GM20431 (cell line): ENCODE measurements at regions not wholly inside any gene's neighbourhood (a gene's known extent, or its start where the extent isn't known, plus 50 kb on each side); places are given as distances from the start of the nearest gene placed in this dataset.

Source experiments
- in situ Hi-C: fragments of 300-500 bp; cut with MseI, MboI; formaldehyde crosslinking; loops from one replicate; pipeline ENCODE4 v1.15.0; 2020; ENCODE audit warnings: low sequenced_read_pairs; ENCODE audit not compliant: unreplicated experiment

- in situ Hi-C loops: no loop called here
Measured at GRCh38 chr2:57097855-57098254, 914.1 kb downstream of the CCDC85A start.

- in situ Hi-C loops: no loop called here
Measured at GRCh38 chr2:57100436-57100835, 916.6 kb downstream of the CCDC85A start.

GRCh38 chr2:57105694-57106093, 921.9 kb downstream of the CCDC85A start:
- in situ Hi-C loops: no loop called here

- in situ Hi-C loops: no loop called here
Measured at GRCh38 chr2:57107353-57107752, 923.6 kb downstream of the CCDC85A start.

- in situ Hi-C loops: no loop called here
Measured at GRCh38 chr2:57111531-57111930, 927.7 kb downstream of the CCDC85A start.

GRCh38 chr2:57119141-57119540, 927.5 kb upstream of the VRK2 start:
- in situ Hi-C loops: no loop called here

GRCh38 chr2:57126410-57126809, 920.2 kb upstream of the VRK2 start:
- in situ Hi-C loops: no loop called here

- in situ Hi-C loops: no loop called here
Measured at GRCh38 chr2:57139179-57139578, 907.4 kb upstream of the VRK2 start.

- in situ Hi-C loops: no loop called here
Measured at GRCh38 chr2:57141269-57141668, 905.3 kb upstream of the VRK2 start.

GRCh38 chr2:57146951-57147350, 899.7 kb upstream of the VRK2 start:
- in situ Hi-C loops: no loop called here

- in situ Hi-C loops: no loop called here
Measured at GRCh38 chr2:57156231-57156924, 890.2 kb upstream of the VRK2 start.

GRCh38 chr2:57160976-57161375, 885.6 kb upstream of the VRK2 start:
- in situ Hi-C loops: no loop called here

GRCh38 chr2:57177176-57177575, 869.4 kb upstream of the VRK2 start:
- in situ Hi-C loops: no loop called here

- in situ Hi-C loops: no loop called here
Measured at GRCh38 chr2:57180042-57180567, 866.5 kb upstream of the VRK2 start.

GRCh38 chr2:57180678-57181077, 865.9 kb upstream of the VRK2 start:
- in situ Hi-C loops: no loop called here

- in situ Hi-C loops: no loop called here
Measured at GRCh38 chr2:57181315-57182038, 865.1 kb upstream of the VRK2 start.

- in situ Hi-C loops: no loop called here
Measured at GRCh38 chr2:57182916-57183315, 863.7 kb upstream of the VRK2 start.

GRCh38 chr2:57185568-57185967, 861.0 kb upstream of the VRK2 start:
- in situ Hi-C loops: no loop called here

- in situ Hi-C loops: no loop called here
Measured at GRCh38 chr2:57190007-57190406, 856.6 kb upstream of the VRK2 start.

- in situ Hi-C loops: no loop called here
Measured at GRCh38 chr2:57199663-57200062, 846.9 kb upstream of the VRK2 start.

GRCh38 chr2:57204364-57204763, 842.2 kb upstream of the VRK2 start:
- in situ Hi-C loops: no loop called here

- in situ Hi-C loops: no loop called here
Measured at GRCh38 chr2:57205241-57205640, 841.4 kb upstream of the VRK2 start.
